Colonic mucosa (tissue), 4 donors: ENCODE measurements at regions not wholly inside any gene's neighbourhood (a gene's known extent, or its start where the extent isn't known, plus 50 kb on each side); places are given as distances from the start of the nearest gene placed in this dataset.

Source experiments
- DNase-seq: peaks from one replicate; pipeline ENCODE4 v3.0.0-alpha.2; 2020
- H3K27ac ChIP-seq: fragments of 200-600 bp; one replicate; pipeline ENCODE4 v1.8.0; 2021
- H3K27me3 ChIP-seq: fragments of 200-600 bp; one replicate; pipeline ENCODE4 v1.8.0; 2021
- H3K36me3 ChIP-seq: fragments of 200-600 bp; one replicate; pipeline ENCODE4 v1.8.0; 2021
- H3K4me1 ChIP-seq: fragments of 200-600 bp; one replicate; pipeline ENCODE4 v1.8.0; 2021; ENCODE audit warnings: mild to moderate bottlenecking
- H3K4me3 ChIP-seq: fragments of 200-600 bp; one replicate; pipeline ENCODE4 v1.8.0; 2021
- H3K9ac ChIP-seq, 2 donors: one replicate each; pipeline ENCODE4 v1.7.0; 2013; ENCODE audit warnings: control low read depth in 2 of 2, low read depth in 2 of 2, low read length in 2 of 2
- H3K9me3 ChIP-seq: fragments of 200-600 bp; one replicate; pipeline ENCODE4 v1.8.0; 2021
- intact Hi-C: fragments of 100-400 bp; cut with DNase I; formaldehyde crosslinking; loops from one replicate; pipeline ENCODE4 v1.14.1; 2022
- TF ChIP-seq, protein P1 (sequence below): fragments of 200-600 bp; IDR thresholded peaks from one replicate; pipeline ENCODE4 v1.8.0; 2022; ENCODE audit warnings: antibody characterized with exemption, mild to moderate bottlenecking
- donor health status: healthy.
- donor health status: DM: no; HTN: no; CAD: no.
- donor health status: DM: no; HTN: no; CAD: no.

DNA sequence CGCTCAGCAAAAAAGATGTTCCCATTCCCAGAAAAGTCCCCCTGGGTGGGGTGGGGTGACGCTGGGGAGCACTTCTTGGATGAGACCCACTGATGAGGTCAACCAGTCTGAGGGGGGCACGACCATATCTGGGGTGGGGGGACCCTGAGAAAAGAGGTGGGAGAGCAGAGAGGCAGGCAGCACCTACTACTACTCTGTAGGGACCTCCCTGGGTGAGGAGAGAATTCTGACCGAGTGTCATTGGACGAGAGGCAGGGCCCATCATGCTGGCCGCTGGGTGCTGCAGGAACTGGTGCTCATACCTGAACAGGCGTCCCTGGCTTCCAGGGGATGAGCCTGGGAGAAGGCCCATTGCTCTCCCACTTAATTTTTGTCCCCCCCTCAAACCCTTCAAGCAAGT lies 158.8 kb downstream of the KLF13 start:
- H3K27ac ChIP-seq = no peak overlapping the region
- TF ChIP-seq, protein P1, sequence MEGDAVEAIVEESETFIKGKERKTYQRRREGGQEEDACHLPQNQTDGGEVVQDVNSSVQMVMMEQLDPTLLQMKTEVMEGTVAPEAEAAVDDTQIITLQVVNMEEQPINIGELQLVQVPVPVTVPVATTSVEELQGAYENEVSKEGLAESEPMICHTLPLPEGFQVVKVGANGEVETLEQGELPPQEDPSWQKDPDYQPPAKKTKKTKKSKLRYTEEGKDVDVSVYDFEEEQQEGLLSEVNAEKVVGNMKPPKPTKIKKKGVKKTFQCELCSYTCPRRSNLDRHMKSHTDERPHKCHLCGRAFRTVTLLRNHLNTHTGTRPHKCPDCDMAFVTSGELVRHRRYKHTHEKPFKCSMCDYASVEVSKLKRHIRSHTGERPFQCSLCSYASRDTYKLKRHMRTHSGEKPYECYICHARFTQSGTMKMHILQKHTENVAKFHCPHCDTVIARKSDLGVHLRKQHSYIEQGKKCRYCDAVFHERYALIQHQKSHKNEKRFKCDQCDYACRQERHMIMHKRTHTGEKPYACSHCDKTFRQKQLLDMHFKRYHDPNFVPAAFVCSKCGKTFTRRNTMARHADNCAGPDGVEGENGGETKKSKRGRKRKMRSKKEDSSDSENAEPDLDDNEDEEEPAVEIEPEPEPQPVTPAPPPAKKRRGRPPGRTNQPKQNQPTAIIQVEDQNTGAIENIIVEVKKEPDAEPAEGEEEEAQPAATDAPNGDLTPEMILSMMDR = no peak
- DNase-seq = peak; percentile 17
- H3K27me3 ChIP-seq = no peaks in the 10 kb centered on the region
- H3K36me3 ChIP-seq = no peaks in the 10 kb centered on the region
- H3K9ac ChIP-seq = peak overlapping the region in 1 of 2 donors; percentile 5
- intact Hi-C loops = loop anchor here (5.0 to 10.0 kb wide), 2 partner anchors 161 to 283 kb away; partner anchors contain the start of gene KLF13
- no peak overlapping the region for H3K4me3 ChIP-seq
- peaks cover 15% of the 10 kb centered on the region for H3K4me1 ChIP-seq
- no peaks in the 10 kb centered on the region for H3K9me3 ChIP-seq

DNA sequence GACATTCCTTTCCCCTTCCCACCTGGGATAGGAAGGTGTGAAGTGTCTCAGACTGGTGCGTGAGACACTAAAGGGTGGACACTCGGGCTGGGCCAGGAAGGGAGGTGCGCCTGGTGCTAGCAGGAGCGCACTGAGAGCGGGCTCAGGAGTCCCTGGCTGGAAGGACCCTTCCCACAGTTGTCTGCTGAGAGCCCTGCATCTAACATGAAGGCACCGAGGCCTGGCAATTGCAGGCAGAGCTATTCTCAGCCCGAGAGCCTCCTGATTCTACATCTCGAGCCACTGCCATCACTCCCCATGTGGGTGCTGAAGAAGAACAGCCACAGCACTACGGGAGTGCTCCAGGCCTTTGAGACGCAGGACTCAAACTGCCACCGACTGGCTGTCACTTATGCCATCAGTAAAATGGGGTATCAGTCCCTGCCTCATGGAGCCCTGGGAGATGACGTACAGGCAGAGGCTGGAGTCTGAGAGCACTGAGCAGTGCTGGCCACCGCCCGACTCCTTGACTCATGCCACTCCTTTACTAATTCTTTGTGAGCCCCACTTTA lies 159.4 kb downstream of the KLF13 start:
- Histone ChIP-seq H3K27me3 (no peaks in the 10 kb centered on the region), H3K4me1 (peaks cover 15% of the 10 kb centered on the region), H3K4me3 (no peak overlapping the region), H3K9ac (peak overlapping the region in 1 of 2 donors; percentile 5), H3K27ac (no peak overlapping the region), H3K9me3 (no peaks in the 10 kb centered on the region), H3K36me3 (no peaks in the 10 kb centered on the region)
- peak; percentile 16 for DNase-seq
- TF ChIP-seq, protein P1 = no peak
- intact Hi-C loops = loop anchor here (5.0 to 10.0 kb wide), 2 partner anchors 161 to 284 kb away; partner anchors contain the start of gene KLF13

DNA sequence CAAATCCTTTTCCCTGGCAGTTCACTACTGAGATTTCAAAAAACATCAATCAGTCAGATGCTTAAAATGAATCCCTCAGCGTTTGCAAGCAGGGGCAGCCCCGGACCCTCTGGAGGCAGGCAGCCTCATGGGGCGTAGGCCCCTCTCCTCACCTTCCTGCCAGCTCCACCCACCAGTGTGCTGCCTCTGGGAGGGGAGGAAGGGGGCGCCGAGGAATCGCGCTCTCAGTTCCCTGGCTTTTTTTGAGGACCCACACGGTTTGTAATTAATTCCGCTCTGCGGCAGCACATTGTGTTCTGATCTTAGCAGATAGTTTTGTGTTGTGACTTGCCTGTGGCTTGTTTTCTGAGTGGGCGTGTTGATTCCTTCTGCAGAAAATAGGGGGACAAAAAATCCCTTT lies 159.9 kb downstream of the KLF13 start:
- H3K36me3 ChIP-seq = no peaks in the 10 kb centered on the region
- TF ChIP-seq, protein P1 = no peak
- intact Hi-C loops = loop anchor here (5.0 to 10.0 kb wide), 2 partner anchors 162 to 284 kb away; partner anchors contain the start of gene KLF13
- no peak overlapping the region for H3K4me3 ChIP-seq
- no peak overlapping the region for H3K9ac ChIP-seq
- no peak for DNase-seq
- no peaks in the 10 kb centered on the region for H3K9me3 ChIP-seq
- H3K27me3 ChIP-seq = no peaks in the 10 kb centered on the region
- H3K4me1 ChIP-seq = peaks cover 15% of the 10 kb centered on the region
- H3K27ac ChIP-seq = no peak overlapping the region

DNA sequence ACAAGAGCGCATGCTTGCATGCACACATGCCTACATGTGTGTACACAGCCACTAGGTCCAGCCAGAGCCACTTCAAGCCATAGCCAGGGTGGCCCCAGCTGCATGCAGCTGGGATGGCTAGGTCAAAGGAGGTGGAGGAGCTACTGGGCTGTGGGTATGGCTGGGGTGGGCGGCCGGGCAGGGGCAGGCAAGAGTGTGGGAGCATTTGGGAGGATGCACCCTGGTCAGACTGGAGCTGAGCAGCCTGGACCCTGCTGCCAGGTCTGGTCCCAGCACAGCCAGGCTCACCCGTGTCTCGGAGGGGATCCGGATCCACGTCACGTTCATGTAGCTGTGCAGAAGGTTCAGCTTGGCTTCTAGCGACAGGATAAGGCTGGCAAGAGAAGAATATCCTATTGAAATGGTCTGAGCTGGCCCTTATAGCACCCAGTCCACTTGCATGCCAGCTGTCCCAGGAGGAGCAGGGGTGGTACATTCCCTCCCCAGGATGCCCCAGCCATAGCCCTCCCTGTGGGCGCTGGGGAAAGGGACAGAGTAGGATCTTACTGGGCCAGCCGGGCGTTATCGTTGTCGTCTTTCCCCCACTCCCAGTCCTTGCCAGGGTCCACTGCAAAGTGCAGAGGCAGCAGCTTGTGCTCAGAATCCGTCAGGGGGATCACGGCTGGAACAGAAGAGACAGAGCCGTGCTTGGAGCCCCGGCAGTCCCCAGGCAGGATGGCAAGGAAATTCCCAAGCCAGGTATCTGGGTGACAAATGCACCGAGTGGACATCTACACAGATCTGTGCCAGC lies 160.5 kb downstream of the KLF13 start:
- intact Hi-C loops = loop anchor here (5.0 to 10.0 kb wide), 2 partner anchors 162 to 285 kb away; partner anchors contain the start of gene KLF13
- Histone ChIP-seq H3K9ac (no peak overlapping the region), H3K27me3 (no peaks in the 10 kb centered on the region), H3K9me3 (no peaks in the 10 kb centered on the region), H3K4me1 (peaks cover 15% of the 10 kb centered on the region), H3K4me3 (no peak overlapping the region), H3K27ac (no peak overlapping the region), H3K36me3 (no peaks in the 10 kb centered on the region)
- TF ChIP-seq, protein P1 = no peak
- DNase-seq = peak; percentile 19

DNA sequence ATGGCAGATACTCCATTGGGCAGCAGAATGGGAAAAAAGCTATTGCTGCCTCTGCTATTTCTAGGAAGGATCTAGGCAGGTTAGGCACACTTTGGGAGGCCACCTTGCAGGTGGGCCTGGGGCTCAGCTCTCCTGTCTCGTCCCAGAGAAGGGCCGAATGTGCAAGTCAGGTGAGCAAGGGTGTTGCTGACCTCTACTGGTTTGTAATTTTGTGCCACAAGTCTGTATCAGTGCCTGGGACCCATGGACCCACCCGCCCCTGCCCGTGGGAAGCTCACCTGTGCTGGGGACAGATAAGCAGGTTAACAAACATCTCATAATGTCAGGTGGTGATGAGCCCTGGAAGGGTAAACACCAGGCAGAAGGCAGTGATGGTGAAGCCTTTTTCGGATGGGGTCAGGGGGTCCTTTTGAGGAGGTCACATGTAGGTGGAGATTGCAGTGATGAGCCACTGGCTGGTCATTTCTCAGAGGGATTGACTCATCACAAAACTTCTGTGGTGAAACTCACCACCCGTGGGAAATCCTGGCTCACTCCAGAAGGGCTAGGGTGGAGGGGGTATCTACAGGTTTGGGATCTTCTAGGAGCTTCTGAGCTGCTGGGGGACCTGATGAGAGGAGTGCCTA lies 161.3 kb downstream of the KLF13 start:
- peak; percentile 16 for DNase-seq
- peak overlapping the region; percentile 39 to 49 for H3K9ac ChIP-seq
- TF ChIP-seq, protein P1 = peak; percentile 20
- peaks cover 15% of the 10 kb centered on the region for H3K4me1 ChIP-seq
- no peaks in the 10 kb centered on the region for H3K27me3 ChIP-seq
- no peaks in the 10 kb centered on the region for H3K36me3 ChIP-seq
- H3K4me3 ChIP-seq = no peak overlapping the region
- H3K27ac ChIP-seq = no peak overlapping the region
- no peaks in the 10 kb centered on the region for H3K9me3 ChIP-seq
- intact Hi-C loops = loop anchor here (5.0 to 10.0 kb wide), 2 partner anchors 163 to 286 kb away; partner anchors contain the start of gene KLF13
